ENCODE measurements at regions not wholly inside any gene's neighbourhood (a gene's known extent, or its start where the extent isn't known, plus 50 kb on each side); places are given as distances from the start of the nearest gene placed in this dataset.
A peak's percentile ranks its signal among the peaks of the same experiment; 100 is the strongest.

GRCh38 chr1:14363707-14364413 is 234.6 kb upstream of the KAZN start:
- no peak for DNase-seq

GRCh38 chr1:14365301-14365988 is 233.0 kb upstream of the KAZN start:
- no peak for DNase-seq

GRCh38 chr1:14366091-14367018 is 232.1 kb upstream of the KAZN start:
- peak in 1 of 2 experiments; percentile 4 for DNase-seq

GRCh38 chr1:14367451-14367850 is 231.0 kb upstream of the KAZN start:
- DNase-seq, result no peak

GRCh38 chr1:14369526-14370213 is 228.8 kb upstream of the KAZN start:
- DNase-seq, result no peak

- no peak for DNase-seq
Observed at GRCh38 chr1:14371771-14372497, 226.6 kb upstream of the KAZN start.

GRCh38 chr1:14372526-14372925 is 226.0 kb upstream of the KAZN start:
- DNase-seq, result no peak

- DNase-seq, result no peak
Observed at GRCh38 chr1:14373081-14373758, 225.3 kb upstream of the KAZN start.

GRCh38 chr1:14375226-14375625 is 223.3 kb upstream of the KAZN start:
- DNase-seq, result no peak

- no peak for DNase-seq
Observed at GRCh38 chr1:14377386-14377785, 221.1 kb upstream of the KAZN start.

- DNase-seq, result no peak
Observed at GRCh38 chr1:14380408-14380807, 218.1 kb upstream of the KAZN start.

- DNase-seq, result peak in 1 of 2 experiments; percentile 15
Observed at GRCh38 chr1:14390816-14391215, 207.7 kb upstream of the KAZN start.

- no peak for DNase-seq
Observed at GRCh38 chr1:14392161-14392858, 206.2 kb upstream of the KAZN start.

GRCh38 chr1:14392859-14393365 is 205.6 kb upstream of the KAZN start:
- DNase-seq, result no peak

GRCh38 chr1:14396100-14396499 is 202.4 kb upstream of the KAZN start:
- no peak for DNase-seq

- DNase-seq, result no peak
Observed at GRCh38 chr1:14403961-14404645, 194.4 kb upstream of the KAZN start.

- DNase-seq, result no peak
Observed at GRCh38 chr1:14404862-14405301, 193.6 kb upstream of the KAZN start.

- no peak for DNase-seq
Observed at GRCh38 chr1:14412235-14412634, 186.2 kb upstream of the KAZN start.

GRCh38 chr1:14413819-14414490 is 184.5 kb upstream of the KAZN start:
- no peak for DNase-seq

All from NCI-H446 (cell line).